ENCODE measurements at regions not wholly inside any gene's neighbourhood (a gene's known extent, or its start where the extent isn't known, plus 50 kb on each side); places are given as distances from the start of the nearest gene placed in this dataset.

GRCh38 chr1:194730304-194730703 lies 1543.9 kb upstream of the B3GALT2 start:
- no peak for TF ChIP-seq CTCF (conservative IDR thresholded peaks at IDR 0.05)
- TF ChIP-seq EZH2 (IDR thresholded peaks at IDR 0.05; ENCODE audit: low read depth) = no peak

Measured in PC-9 (cell line).